Neural cell (in vitro differentiated cells): ENCODE measurements at regions not wholly inside any gene's neighbourhood (a gene's known extent, or its start where the extent isn't known, plus 50 kb on each side); places are given as distances from the start of the nearest gene placed in this dataset.

Source experiments
- H2AFZ ChIP-seq: fragments of 200-600, 300-800 bp; sonication (generic), shearing (Covaris generic); 2 replicates; pipeline ENCODE4 v1.6.0; 2014; ENCODE audit warnings: low read depth, mild to moderate bottlenecking, antibody characterized with exemption, low read length, moderate library complexity
- H3F3A ChIP-seq: fragments of 200-600 bp; shearing (Covaris generic); 2 replicates; pipeline ENCODE4 v1.6.1; 2016; ENCODE audit warnings: mild to moderate bottlenecking, moderate library complexity, mixed read lengths, antibody characterized with exemption, low read length; ENCODE audit not compliant: insufficient read depth, poor library complexity, severe bottlenecking
- H3K27ac ChIP-seq: fragments of 200-600, 300-800 bp; sonication (generic), shearing (Covaris generic); 2 replicates; pipeline ENCODE4 v1.5.1; 2014; ENCODE audit warnings: mild to moderate bottlenecking, low read length, moderate library complexity
- H3K27me3 ChIP-seq: fragments of 300-800, 200-600 bp; sonication (generic), shearing (Covaris generic); 2 replicates; pipeline ENCODE4 v1.6.0; 2014; ENCODE audit warnings: mild to moderate bottlenecking, low read depth, low read length, moderate library complexity; ENCODE audit not compliant: insufficient read depth
- H3K36me3 ChIP-seq: fragments of 300-800, 200-600 bp; sonication (generic), shearing (Covaris generic); 2 replicates; pipeline ENCODE4 v1.5.1; 2014; ENCODE audit warnings: mild to moderate bottlenecking, antibody characterized with exemption, low read length, moderate library complexity; ENCODE audit not compliant: insufficient read depth
- H3K4me2 ChIP-seq: fragments of 300-800, 200-600 bp; sonication (generic), shearing (Covaris generic); 2 replicates; pipeline ENCODE4 v1.6.0; 2014; ENCODE audit warnings: mild to moderate bottlenecking, low read length
- H3K4me3 ChIP-seq: fragments of 300-800, 200-600 bp; sonication (generic), shearing (Covaris generic); 2 replicates; pipeline ENCODE4 v1.5.1; 2014; ENCODE audit warnings: mild to moderate bottlenecking, low read length, moderate library complexity
- H3K79me2 ChIP-seq: fragments of 200-600 bp; shearing (Covaris generic); replicated peaks from 2 replicates; pipeline ENCODE4 v1.6.0; 2014; ENCODE audit warnings: mild to moderate bottlenecking, low read length, moderate library complexity; ENCODE audit not compliant: insufficient read depth
- H3K9ac ChIP-seq: fragments of 300-800, 200-600 bp; sonication (generic), shearing (Covaris generic); 2 replicates; pipeline ENCODE4 v1.6.1; 2016; ENCODE audit warnings: mild to moderate bottlenecking, low read length, mixed read lengths
- H3K9me2 ChIP-seq: fragments of 200-600 bp; shearing (Covaris generic); 2 replicates; pipeline ENCODE4 v1.6.1; 2016; ENCODE audit warnings: mild to moderate bottlenecking, low read length, mixed read lengths; ENCODE audit not compliant: insufficient read depth
- H3K9me3 ChIP-seq: fragments of 200-600, 300-800 bp; sonication (generic), shearing (Covaris generic); 2 replicates; pipeline ENCODE4 v1.6.1; 2016; ENCODE audit warnings: mild to moderate bottlenecking, mixed run types, low read length, moderate library complexity, mixed read lengths
- H4K20me1 ChIP-seq: fragments of 200-600 bp; shearing (Covaris generic); 2 replicates; pipeline ENCODE4 v1.6.1; 2016; ENCODE audit warnings: mild to moderate bottlenecking, mixed run types; ENCODE audit not compliant: insufficient read depth
- EP300 ChIP-seq: fragments of 450-650 bp; conservative IDR thresholded peaks from 2 replicates; pipeline ENCODE4 v1.6.1; 2014; ENCODE audit warnings: antibody characterized with exemption, mild to moderate bottlenecking, moderate library complexity; ENCODE audit not compliant: poor library complexity, severe bottlenecking
- EZH2 ChIP-seq: fragments of 200-600, 300-800 bp; shearing (Covaris generic), sonication (generic); IDR thresholded peaks from 2 replicates; pipeline ENCODE4 v1.6.1; 2014; ENCODE audit warnings: antibody characterized with exemption, low read length, borderline replicate concordance, mild to moderate bottlenecking; ENCODE audit not compliant: insufficient read depth, poor library complexity, severe bottlenecking
- MXI1 ChIP-seq: fragments of 450-650 bp; conservative IDR thresholded peaks from 2 replicates; pipeline ENCODE4 v1.6.1; 2014; ENCODE audit warnings: antibody characterized with exemption, mild to moderate bottlenecking; ENCODE audit not compliant: poor library complexity, severe bottlenecking
- POLR2AphosphoS5 ChIP-seq: IDR thresholded peaks from 2 replicates; pipeline ENCODE4 v1.6.1; 2012
- RAD21 ChIP-seq: fragments of 450-650 bp; conservative IDR thresholded peaks from 2 replicates; pipeline ENCODE4 v1.6.1; 2014; ENCODE audit warnings: antibody characterized with exemption, mild to moderate bottlenecking, moderate library complexity
- SMC3 ChIP-seq: fragments of 450-650 bp; conservative IDR thresholded peaks from 2 replicates; pipeline ENCODE4 v1.6.1; 2014; ENCODE audit warnings: antibody characterized with exemption, mild to moderate bottlenecking, moderate library complexity; ENCODE audit not compliant: poor library complexity
- TAF1 ChIP-seq: IDR thresholded peaks from 2 replicates; pipeline ENCODE4 v1.6.1; 2012; ENCODE audit warnings: low read depth
- TF ChIP-seq, protein P1 (sequence below): fragments of 450-650 bp; IDR thresholded peaks from 2 replicates; pipeline ENCODE4 v1.5.1; 2014; ENCODE audit warnings: antibody characterized with exemption, mild to moderate bottlenecking, moderate library complexity; ENCODE audit not compliant: poor library complexity, severe bottlenecking
- TF ChIP-seq, protein P2 (sequence below): IDR thresholded peaks from 2 replicates; pipeline ENCODE4 v1.6.1; 2012; ENCODE audit warnings: borderline replicate concordance

DNA sequence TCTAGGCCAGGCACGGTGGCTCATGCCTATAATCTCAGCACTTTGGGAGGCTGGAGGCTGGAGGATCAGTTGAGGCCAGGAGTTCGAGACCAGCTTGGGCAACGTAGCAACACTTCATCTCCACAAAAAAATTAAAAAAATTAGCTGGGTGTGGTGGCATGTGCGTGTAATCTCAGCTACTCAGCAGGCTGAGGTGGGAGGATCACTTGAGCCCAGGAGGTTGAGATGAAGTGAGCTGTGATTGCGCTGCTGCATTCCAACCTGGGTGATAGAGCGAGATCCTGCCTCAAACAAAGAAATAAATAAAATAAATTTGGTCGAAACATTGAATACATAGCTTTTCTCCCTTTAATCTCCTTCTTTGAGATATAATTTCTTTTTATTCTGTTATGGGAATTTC lies 80.6 kb upstream of the ITGB1 start:
- no peak overlapping the region for H3K4me3 ChIP-seq

DNA sequence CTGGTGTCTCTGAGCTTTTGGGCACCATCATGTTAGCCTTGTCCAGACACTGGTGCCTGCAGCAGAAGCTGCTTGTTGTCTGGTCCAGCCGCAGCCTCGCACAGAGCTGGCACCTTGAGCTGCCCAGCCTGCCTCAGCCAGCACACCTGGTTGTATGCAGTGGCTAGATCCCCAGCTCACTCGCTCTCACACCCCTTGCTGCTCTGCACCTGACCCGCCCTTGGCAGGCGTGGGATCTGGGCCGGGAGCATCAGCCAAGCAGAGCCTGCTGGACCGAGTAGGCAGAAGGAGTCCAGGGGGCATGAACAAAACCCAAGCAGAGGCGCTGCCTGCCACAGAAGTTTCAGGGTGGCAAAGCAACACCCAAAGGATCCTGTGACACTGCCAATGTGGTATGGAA lies 79.7 kb upstream of the ITGB1 start:
- TF ChIP-seq, protein P1, sequence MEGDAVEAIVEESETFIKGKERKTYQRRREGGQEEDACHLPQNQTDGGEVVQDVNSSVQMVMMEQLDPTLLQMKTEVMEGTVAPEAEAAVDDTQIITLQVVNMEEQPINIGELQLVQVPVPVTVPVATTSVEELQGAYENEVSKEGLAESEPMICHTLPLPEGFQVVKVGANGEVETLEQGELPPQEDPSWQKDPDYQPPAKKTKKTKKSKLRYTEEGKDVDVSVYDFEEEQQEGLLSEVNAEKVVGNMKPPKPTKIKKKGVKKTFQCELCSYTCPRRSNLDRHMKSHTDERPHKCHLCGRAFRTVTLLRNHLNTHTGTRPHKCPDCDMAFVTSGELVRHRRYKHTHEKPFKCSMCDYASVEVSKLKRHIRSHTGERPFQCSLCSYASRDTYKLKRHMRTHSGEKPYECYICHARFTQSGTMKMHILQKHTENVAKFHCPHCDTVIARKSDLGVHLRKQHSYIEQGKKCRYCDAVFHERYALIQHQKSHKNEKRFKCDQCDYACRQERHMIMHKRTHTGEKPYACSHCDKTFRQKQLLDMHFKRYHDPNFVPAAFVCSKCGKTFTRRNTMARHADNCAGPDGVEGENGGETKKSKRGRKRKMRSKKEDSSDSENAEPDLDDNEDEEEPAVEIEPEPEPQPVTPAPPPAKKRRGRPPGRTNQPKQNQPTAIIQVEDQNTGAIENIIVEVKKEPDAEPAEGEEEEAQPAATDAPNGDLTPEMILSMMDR, result no peak
- no peak for TF ChIP-seq TAF1

More for the DNA sequence above, 80.6 kb upstream of the ITGB1 start:
- Histone ChIP-seq H4K20me1 (no peaks in the 10 kb centered on the region), H3K27me3 (no peaks in the 10 kb centered on the region), H3K9me2 (no peaks in the 10 kb centered on the region), H3F3A (no peaks in the 10 kb centered on the region), H3K27ac (no peak overlapping the region), H2AFZ (no peak overlapping the region), H3K79me2 (no peaks in the 10 kb centered on the region), H3K9ac (no peak overlapping the region), H3K9me3 (no peaks in the 10 kb centered on the region), H3K4me2 (no peak overlapping the region), H3K36me3 (no peaks in the 10 kb centered on the region)
- TF ChIP-seq MXI1, result no peak
- TF ChIP-seq, protein P1, result no peak
- no peak for TF ChIP-seq EZH2
- TF ChIP-seq, protein P2, sequence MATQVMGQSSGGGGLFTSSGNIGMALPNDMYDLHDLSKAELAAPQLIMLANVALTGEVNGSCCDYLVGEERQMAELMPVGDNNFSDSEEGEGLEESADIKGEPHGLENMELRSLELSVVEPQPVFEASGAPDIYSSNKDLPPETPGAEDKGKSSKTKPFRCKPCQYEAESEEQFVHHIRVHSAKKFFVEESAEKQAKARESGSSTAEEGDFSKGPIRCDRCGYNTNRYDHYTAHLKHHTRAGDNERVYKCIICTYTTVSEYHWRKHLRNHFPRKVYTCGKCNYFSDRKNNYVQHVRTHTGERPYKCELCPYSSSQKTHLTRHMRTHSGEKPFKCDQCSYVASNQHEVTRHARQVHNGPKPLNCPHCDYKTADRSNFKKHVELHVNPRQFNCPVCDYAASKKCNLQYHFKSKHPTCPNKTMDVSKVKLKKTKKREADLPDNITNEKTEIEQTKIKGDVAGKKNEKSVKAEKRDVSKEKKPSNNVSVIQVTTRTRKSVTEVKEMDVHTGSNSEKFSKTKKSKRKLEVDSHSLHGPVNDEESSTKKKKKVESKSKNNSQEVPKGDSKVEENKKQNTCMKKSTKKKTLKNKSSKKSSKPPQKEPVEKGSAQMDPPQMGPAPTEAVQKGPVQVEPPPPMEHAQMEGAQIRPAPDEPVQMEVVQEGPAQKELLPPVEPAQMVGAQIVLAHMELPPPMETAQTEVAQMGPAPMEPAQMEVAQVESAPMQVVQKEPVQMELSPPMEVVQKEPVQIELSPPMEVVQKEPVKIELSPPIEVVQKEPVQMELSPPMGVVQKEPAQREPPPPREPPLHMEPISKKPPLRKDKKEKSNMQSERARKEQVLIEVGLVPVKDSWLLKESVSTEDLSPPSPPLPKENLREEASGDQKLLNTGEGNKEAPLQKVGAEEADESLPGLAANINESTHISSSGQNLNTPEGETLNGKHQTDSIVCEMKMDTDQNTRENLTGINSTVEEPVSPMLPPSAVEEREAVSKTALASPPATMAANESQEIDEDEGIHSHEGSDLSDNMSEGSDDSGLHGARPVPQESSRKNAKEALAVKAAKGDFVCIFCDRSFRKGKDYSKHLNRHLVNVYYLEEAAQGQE, result no peak
- TF ChIP-seq TAF1, result no peak
- TF ChIP-seq SMC3, result no peak
- TF ChIP-seq RAD21, result no peak
- TF ChIP-seq POLR2AphosphoS5, result no peak
- no peak for TF ChIP-seq EP300

More for the DNA sequence above, 79.7 kb upstream of the ITGB1 start:
- Histone ChIP-seq H3K27me3 (no peaks in the 10 kb centered on the region), H3K4me3 (no peak overlapping the region), H3K9me3 (no peaks in the 10 kb centered on the region), H3K27ac (no peak overlapping the region), H3K79me2 (no peaks in the 10 kb centered on the region), H3K9me2 (no peaks in the 10 kb centered on the region), H4K20me1 (no peaks in the 10 kb centered on the region), H3K4me2 (no peak overlapping the region), H3F3A (no peaks in the 10 kb centered on the region), H2AFZ (no peak overlapping the region), H3K36me3 (no peaks in the 10 kb centered on the region), H3K9ac (no peak overlapping the region)
